GM23338 (cell line): ENCODE measurements at regions not wholly inside any gene's neighbourhood (a gene's known extent, or its start where the extent isn't known, plus 50 kb on each side); places are given as distances from the start of the nearest gene placed in this dataset.

Experiments used
- ATAC-seq: fragments of 200-7000 bp; cut with Tn5 transposase; 3 replicates; pipeline ENCODE4 v1.9.1; 2020
- DNase-seq: peaks from one replicate; pipeline ENCODE4 v3.0.0-alpha.2; 2015; ENCODE audit warnings: low spot score
- H2AFZ ChIP-seq: fragments of 200-600 bp; sonication (generic); 2 replicates; pipeline ENCODE4 v1.8.0; 2016; ENCODE audit warnings: antibody characterized with exemption, mild to moderate bottlenecking, moderate library complexity
- H3F3A ChIP-seq: fragments of 200-600 bp; sonication (generic); replicated peaks from 2 replicates; pipeline ENCODE4 v1.8.0; 2017; ENCODE audit warnings: antibody characterized with exemption, mixed run types, low read depth
- H3K27ac ChIP-seq: fragments of 200-600 bp; sonication (generic); 2 replicates; pipeline ENCODE4 v1.6.1; 2016; ENCODE audit warnings: low read depth
- H3K27me3 ChIP-seq: fragments of 200-600 bp; sonication (generic); 2 replicates; pipeline ENCODE4 v1.8.0; 2016; ENCODE audit warnings: mild to moderate bottlenecking, mixed run types, moderate library complexity; ENCODE audit not compliant: insufficient read depth
- H3K36me3 ChIP-seq: fragments of 200-600 bp; sonication (generic); 2 replicates; pipeline ENCODE4 v1.8.0; 2016; ENCODE audit warnings: mild to moderate bottlenecking; ENCODE audit not compliant: insufficient read depth
- H3K4me1 ChIP-seq: fragments of 200-600 bp; sonication (generic); 2 replicates; pipeline ENCODE4 v1.8.0; 2016; ENCODE audit warnings: mild to moderate bottlenecking, moderate library complexity; ENCODE audit not compliant: insufficient read depth
- H3K4me2 ChIP-seq: fragments of 200-600 bp; sonication (generic); 2 replicates; pipeline ENCODE4 v1.7.1; 2017; ENCODE audit warnings: mixed run types
- H3K4me3 ChIP-seq: fragments of 200-600 bp; sonication (generic); 2 replicates; pipeline ENCODE4 v1.6.1; 2016; ENCODE audit warnings: mixed run types
- H3K79me2 ChIP-seq: fragments of 200-600 bp; sonication (generic); replicated peaks from 2 replicates; pipeline ENCODE4 v1.8.0; 2017; ENCODE audit warnings: mild to moderate bottlenecking; ENCODE audit not compliant: insufficient read depth
- H3K9me2 ChIP-seq: fragments of 200-600 bp; sonication (generic); 2 replicates; pipeline ENCODE4 v1.8.0; 2017; ENCODE audit not compliant: insufficient read depth
- H4K20me1 ChIP-seq: fragments of 200-600 bp; sonication (generic); replicated peaks from 2 replicates; pipeline ENCODE4 v1.8.0; 2017; ENCODE audit warnings: mild to moderate bottlenecking; ENCODE audit not compliant: insufficient read depth
- H3K27ac Mint-ChIP-seq: 2 replicates; pipeline ENCODE4 v1.8.0; 2020; ENCODE audit warnings: inconsistent platforms, mild to moderate bottlenecking, moderate library complexity, mixed read lengths
- H3K27me3 Mint-ChIP-seq: 3 replicates; pipeline ENCODE4 v1.8.0; 2022; ENCODE audit warnings: low read depth, mild to moderate bottlenecking, moderate library complexity, mixed read lengths, inconsistent platforms; ENCODE audit not compliant: insufficient read depth, poor library complexity
- H3K36me3 Mint-ChIP-seq: 3 replicates; pipeline ENCODE4 v1.8.0; 2021; ENCODE audit warnings: low read depth, mild to moderate bottlenecking, inconsistent platforms, moderate library complexity, mixed read lengths
- H3K4me1 Mint-ChIP-seq: 3 replicates; pipeline ENCODE4 v1.8.0; 2020; ENCODE audit warnings: mild to moderate bottlenecking, inconsistent platforms, mixed read lengths
- H3K4me3 Mint-ChIP-seq: 3 replicates; pipeline ENCODE4 v1.8.0; 2021; ENCODE audit warnings: moderate library complexity, mild to moderate bottlenecking, inconsistent platforms, mixed read lengths
- H3K9me3 Mint-ChIP-seq: 3 replicates; pipeline ENCODE4 v1.8.0; 2020; ENCODE audit warnings: moderate library complexity, mild to moderate bottlenecking, inconsistent platforms, mixed read lengths
- CREB1 ChIP-seq: fragments of 250-450 bp; sonication (Bioruptor Pico); IDR thresholded peaks from 2 replicates; pipeline ENCODE4 v1.5.0; 2020; ENCODE audit warnings: low read depth, mild to moderate bottlenecking, moderate library complexity
- CTCF ChIP-seq, 2 experiments: fragments of 200-600 bp in 1 of 2; sonication (generic) in 1 of 2; conservative IDR thresholded peaks; 2 replicates each; pipeline versions ENCODE4 v1.5.1 to v1.6.1; 2016 to 2017; ENCODE audit warnings: antibody characterized with exemption in 2 of 2, low read depth in 2 of 2, mild to moderate bottlenecking in 2 of 2, moderate library complexity in 1 of 2
- ETS1 ChIP-seq: IDR thresholded peaks from 2 replicates; pipeline ENCODE4 v1.6.1; 2016; ENCODE audit warnings: antibody characterized with exemption
- EZH2phosphoT487 ChIP-seq: fragments of 200-600 bp; sonication (generic); IDR thresholded peaks from one replicate; pipeline ENCODE4 v1.8.1; 2018; ENCODE audit warnings: antibody characterized with exemption; ENCODE audit not compliant: unreplicated experiment
- NANOG ChIP-seq: IDR thresholded peaks from 2 replicates; pipeline ENCODE4 v1.6.1; 2016; ENCODE audit warnings: antibody characterized with exemption, borderline replicate concordance
- POLR2AphosphoS5 ChIP-seq: IDR thresholded peaks from 2 replicates; pipeline ENCODE4 v1.6.1; 2016; ENCODE audit warnings: antibody characterized with exemption, low read depth
- REST ChIP-seq: IDR thresholded peaks from one replicate; pipeline ENCODE4 v1.6.1; 2018; ENCODE audit warnings: antibody characterized with exemption; ENCODE audit not compliant: unreplicated experiment
- STAT1 ChIP-seq: IDR thresholded peaks from one replicate; pipeline ENCODE4 v1.6.1; 2016; ENCODE audit warnings: antibody characterized with exemption; ENCODE audit not compliant: unreplicated experiment
- ZNF331 ChIP-seq: fragments of 250-450 bp; sonication (Bioruptor Pico); IDR thresholded peaks from 2 replicates; pipeline ENCODE4 v1.5.0; 2020; ENCODE audit warnings: low read depth, mild to moderate bottlenecking, moderate library complexity
- ZNF462 ChIP-seq: fragments of 250-450 bp; sonication (Bioruptor Pico); IDR thresholded peaks from 2 replicates; pipeline ENCODE4 v1.5.0; 2020; ENCODE audit warnings: mild to moderate bottlenecking, moderate library complexity

GRCh38 chr18:28476302-28476701 lies 299.4 kb upstream of the CDH2 start (continued):
- TF ChIP-seq CREB1 (CRISPR knock-in tag) = no peak

GRCh38 chr18:28469946-28470345 lies 293.0 kb upstream of the CDH2 start:
- ATAC-seq = no peak
- H3K79me2 ChIP-seq = no peaks in the 10 kb centered on the region
- DNase-seq = no peak
- H2AFZ ChIP-seq = no peak overlapping the region
- H3K4me1 ChIP-seq = no peaks in the 10 kb centered on the region
- no peak overlapping the region for H3K4me3 ChIP-seq
- no peak for TF ChIP-seq EZH2phosphoT487
- TF ChIP-seq REST = no peak
- no peak for TF ChIP-seq ZNF331 (CRISPR knock-in tag)
- TF ChIP-seq CTCF (conservative IDR thresholded peaks at IDR 0.05; ENCODE audit: low read depth in 2 of 2) = no peak
- TF ChIP-seq STAT1 = no peak
- no peak for TF ChIP-seq ZNF462 (CRISPR knock-in tag)
- TF ChIP-seq ETS1 = no peak
- TF ChIP-seq POLR2AphosphoS5 = no peak
- TF ChIP-seq NANOG = no peak
- peaks cover 2% of the 10 kb centered on the region for H3K27me3 Mint-ChIP-seq
- no peaks in the 10 kb centered on the region for H3K4me1 Mint-ChIP-seq
- no peak overlapping the region for H3K27ac ChIP-seq
- H3F3A ChIP-seq = no peaks in the 10 kb centered on the region
- no peaks in the 10 kb centered on the region for H3K9me2 ChIP-seq
- no peaks in the 10 kb centered on the region for H4K20me1 ChIP-seq
- no peaks in the 10 kb centered on the region for H3K27me3 ChIP-seq
- H3K36me3 ChIP-seq = no peaks in the 10 kb centered on the region
- peaks cover 24% of the 10 kb centered on the region for H3K9me3 Mint-ChIP-seq
- peaks cover 11% of the 10 kb centered on the region for H3K36me3 Mint-ChIP-seq
- H3K4me3 Mint-ChIP-seq = no peak overlapping the region
- no peak overlapping the region for H3K4me2 ChIP-seq
- H3K27ac Mint-ChIP-seq = no peak overlapping the region
